GM12878 (cell line): ENCODE measurements at regions not wholly inside any gene's neighbourhood (a gene's known extent, or its start where the extent isn't known, plus 50 kb on each side); places are given as distances from the start of the nearest gene placed in this dataset.

ENCODE experiments used
- CTCF ChIP-seq, 3 experiments: IDR thresholded peaks in 2 of 3; conservative IDR thresholded peaks in 1 of 3; 2 replicates each; pipeline ENCODE4 v1.5.1; 2011; ENCODE audit warnings: low read depth in 3 of 3, low read length in 3 of 3, mild to moderate bottlenecking in 3 of 3, control low read depth in 2 of 3, moderate library complexity in 2 of 3, inconsistent platforms in 1 of 3, mixed read lengths in 1 of 3; ENCODE audit not compliant: control insufficient read depth in 2 of 3, insufficient read depth in 1 of 3; ENCODE audit errors: extremely low read depth in 1 of 3
- MXI1 ChIP-seq: fragments of 150-350 bp; IDR thresholded peaks from 2 replicates; pipeline ENCODE4 v1.6.1; 2011; ENCODE audit warnings: low read depth, mild to moderate bottlenecking, inconsistent platforms, low read length, improper control_type of control experiment
- ZBED1 ChIP-seq: IDR thresholded peaks from 2 replicates; pipeline ENCODE4 v1.6.1; 2016; ENCODE audit warnings: borderline replicate concordance
- TF ChIP-seq, protein P1 (sequence below): IDR thresholded peaks from 2 replicates; pipeline ENCODE4 v1.6.1; 2012; ENCODE audit warnings: mild to moderate bottlenecking, low read depth, low read length

- no peak for TF ChIP-seq MXI1
- no peak for TF ChIP-seq CTCF (IDR thresholded peaks at IDR 0.05 in 2 of 3, conservative IDR thresholded peaks at IDR 0.05 in 1 of 3; ENCODE audit: control insufficient read depth in 2 of 3, extremely low read depth in 1 of 3, insufficient read depth in 1 of 3, low read depth in 3 of 3, low read length in 3 of 3)
- TF ChIP-seq, protein P1, sequence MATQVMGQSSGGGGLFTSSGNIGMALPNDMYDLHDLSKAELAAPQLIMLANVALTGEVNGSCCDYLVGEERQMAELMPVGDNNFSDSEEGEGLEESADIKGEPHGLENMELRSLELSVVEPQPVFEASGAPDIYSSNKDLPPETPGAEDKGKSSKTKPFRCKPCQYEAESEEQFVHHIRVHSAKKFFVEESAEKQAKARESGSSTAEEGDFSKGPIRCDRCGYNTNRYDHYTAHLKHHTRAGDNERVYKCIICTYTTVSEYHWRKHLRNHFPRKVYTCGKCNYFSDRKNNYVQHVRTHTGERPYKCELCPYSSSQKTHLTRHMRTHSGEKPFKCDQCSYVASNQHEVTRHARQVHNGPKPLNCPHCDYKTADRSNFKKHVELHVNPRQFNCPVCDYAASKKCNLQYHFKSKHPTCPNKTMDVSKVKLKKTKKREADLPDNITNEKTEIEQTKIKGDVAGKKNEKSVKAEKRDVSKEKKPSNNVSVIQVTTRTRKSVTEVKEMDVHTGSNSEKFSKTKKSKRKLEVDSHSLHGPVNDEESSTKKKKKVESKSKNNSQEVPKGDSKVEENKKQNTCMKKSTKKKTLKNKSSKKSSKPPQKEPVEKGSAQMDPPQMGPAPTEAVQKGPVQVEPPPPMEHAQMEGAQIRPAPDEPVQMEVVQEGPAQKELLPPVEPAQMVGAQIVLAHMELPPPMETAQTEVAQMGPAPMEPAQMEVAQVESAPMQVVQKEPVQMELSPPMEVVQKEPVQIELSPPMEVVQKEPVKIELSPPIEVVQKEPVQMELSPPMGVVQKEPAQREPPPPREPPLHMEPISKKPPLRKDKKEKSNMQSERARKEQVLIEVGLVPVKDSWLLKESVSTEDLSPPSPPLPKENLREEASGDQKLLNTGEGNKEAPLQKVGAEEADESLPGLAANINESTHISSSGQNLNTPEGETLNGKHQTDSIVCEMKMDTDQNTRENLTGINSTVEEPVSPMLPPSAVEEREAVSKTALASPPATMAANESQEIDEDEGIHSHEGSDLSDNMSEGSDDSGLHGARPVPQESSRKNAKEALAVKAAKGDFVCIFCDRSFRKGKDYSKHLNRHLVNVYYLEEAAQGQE = no peak
- TF ChIP-seq ZBED1 = no peak
Measured at GRCh38 chr11:122201106-122201505, 85.1 kb upstream of the BLID start.
